Stimulated activated naive CD8-positive, alpha-beta T cell treated with anti-CD3 and anti-CD28 coated beads, Interleukin-15, Interleukin-2, amounts not matched to agents 100 ng/mL and 50 ng/mL, for 24 hours (primary cell): ENCODE measurements at regions not wholly inside any gene's neighbourhood (a gene's known extent, or its start where the extent isn't known, plus 50 kb on each side); places are given as distances from the start of the nearest gene placed in this dataset.

Experiments
- H3K27ac Mint-ChIP-seq: one replicate; pipeline ENCODE4 v1.8.0; 2021; ENCODE audit warnings: mild to moderate bottlenecking, mixed read lengths
- H3K27me3 Mint-ChIP-seq: one replicate; pipeline ENCODE4 v1.8.0; 2021; ENCODE audit warnings: mixed read lengths
- H3K36me3 Mint-ChIP-seq: one replicate; pipeline ENCODE4 v1.8.0; 2021; ENCODE audit warnings: low read depth, mixed read lengths
- H3K4me1 Mint-ChIP-seq: one replicate; pipeline ENCODE4 v1.8.0; 2021; ENCODE audit warnings: low read depth, mixed read lengths
- H3K4me3 Mint-ChIP-seq: one replicate; pipeline ENCODE4 v1.8.0; 2021; ENCODE audit warnings: mild to moderate bottlenecking, mixed read lengths
- H3K9me3 Mint-ChIP-seq: one replicate; pipeline ENCODE4 v1.8.0; 2021; ENCODE audit warnings: mixed read lengths

DNA sequence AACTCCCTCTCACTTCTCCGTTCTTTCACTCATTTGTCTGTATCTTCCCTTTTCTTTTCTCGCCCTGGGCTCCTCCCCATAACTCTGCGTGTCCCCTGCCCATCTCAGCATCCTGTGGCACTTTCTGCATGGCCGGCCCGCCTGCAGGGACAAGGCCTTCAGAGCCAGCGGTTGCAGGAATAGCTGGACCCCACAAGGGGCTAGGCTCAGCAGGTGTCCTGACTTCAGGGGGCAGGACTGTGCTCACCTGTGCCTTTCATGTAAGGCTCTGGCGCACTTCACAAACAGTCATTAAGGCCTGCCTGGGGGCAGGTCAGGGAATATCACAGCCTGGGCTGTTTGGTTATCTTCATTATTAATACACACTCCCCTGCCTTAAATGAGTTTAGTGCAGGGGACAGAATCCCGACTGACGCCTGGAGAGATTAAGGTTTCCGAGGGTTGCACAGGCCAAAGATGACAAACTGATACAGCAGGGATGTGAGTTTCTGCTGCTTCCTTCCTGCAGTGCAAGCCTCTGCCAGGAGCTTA, 768.8 kb upstream of the TBX3 start:
- no peak overlapping the region for H3K27ac Mint-ChIP-seq
- H3K27me3 Mint-ChIP-seq = peaks cover 28% of the 10 kb centered on the region
- H3K9me3 Mint-ChIP-seq = peaks cover 5% of the 10 kb centered on the region
- peaks cover 7% of the 10 kb centered on the region for H3K4me1 Mint-ChIP-seq
- H3K36me3 Mint-ChIP-seq = no peaks in the 10 kb centered on the region
- no peak overlapping the region for H3K4me3 Mint-ChIP-seq

GRCh38 chr12:115451780-115452736, 768.1 kb upstream of the TBX3 start:
- peak overlapping the region; percentile 41 for H3K4me3 Mint-ChIP-seq
- H3K27ac Mint-ChIP-seq = no peak overlapping the region
- H3K9me3 Mint-ChIP-seq = no peaks in the 10 kb centered on the region
- peaks cover 7% of the 10 kb centered on the region for H3K4me1 Mint-ChIP-seq
- peaks cover 28% of the 10 kb centered on the region for H3K27me3 Mint-ChIP-seq
- no peaks in the 10 kb centered on the region for H3K36me3 Mint-ChIP-seq

DNA sequence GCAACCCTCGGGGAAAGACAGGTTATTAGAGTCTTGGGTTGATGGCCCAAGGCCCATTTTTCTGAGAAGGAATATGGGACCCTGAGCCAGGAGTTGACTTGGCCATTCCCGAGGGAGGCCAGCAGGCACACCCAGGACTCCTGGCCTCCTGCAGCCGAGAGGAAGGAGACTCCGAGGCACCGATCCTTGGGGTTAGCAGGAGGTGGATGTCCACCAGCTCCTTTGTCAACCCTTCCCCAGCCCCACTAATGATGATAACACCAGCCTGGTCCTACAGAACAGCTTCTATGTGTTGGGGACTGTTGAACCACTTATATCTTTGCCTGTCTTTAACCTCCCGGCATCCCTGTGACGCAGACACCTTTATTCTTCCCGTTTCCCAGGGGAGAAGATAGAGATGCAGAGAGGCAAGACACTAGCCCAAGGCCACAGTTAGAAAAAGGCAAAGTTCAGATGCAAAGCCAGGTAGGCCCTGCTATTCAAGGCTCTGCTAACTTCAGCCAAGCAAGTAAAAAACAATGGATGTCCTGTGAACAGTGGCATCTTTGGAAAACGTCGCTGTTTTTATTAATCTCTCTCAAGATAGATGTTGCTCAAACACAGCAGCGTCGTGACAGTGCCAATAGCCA, 767.3 kb upstream of the TBX3 start:
- Mint-ChIP-seq H3K4me3 (peak overlapping the region; percentile 41), H3K36me3 (no peaks in the 10 kb centered on the region), H3K4me1 (peaks cover 7% of the 10 kb centered on the region), H3K27me3 (peaks cover 28% of the 10 kb centered on the region), H3K9me3 (no peaks in the 10 kb centered on the region), H3K27ac (no peak overlapping the region)

- H3K27ac Mint-ChIP-seq = no peak overlapping the region
- peaks cover 28% of the 10 kb centered on the region for H3K27me3 Mint-ChIP-seq
- no peaks in the 10 kb centered on the region for H3K9me3 Mint-ChIP-seq
- no peak overlapping the region for H3K4me3 Mint-ChIP-seq
- peaks cover 7% of the 10 kb centered on the region for H3K4me1 Mint-ChIP-seq
- H3K36me3 Mint-ChIP-seq = no peaks in the 10 kb centered on the region
Observed at GRCh38 chr12:115450710-115451109, 766.7 kb upstream of the TBX3 start.

- Mint-ChIP-seq H3K4me3 (no peak overlapping the region), H3K27ac (no peak overlapping the region), H3K9me3 (no peaks in the 10 kb centered on the region), H3K4me1 (peaks cover 7% of the 10 kb centered on the region), H3K27me3 (peaks cover 28% of the 10 kb centered on the region), H3K36me3 (no peaks in the 10 kb centered on the region)
Observed at GRCh38 chr12:115450017-115450416, 766.0 kb upstream of the TBX3 start.

DNA sequence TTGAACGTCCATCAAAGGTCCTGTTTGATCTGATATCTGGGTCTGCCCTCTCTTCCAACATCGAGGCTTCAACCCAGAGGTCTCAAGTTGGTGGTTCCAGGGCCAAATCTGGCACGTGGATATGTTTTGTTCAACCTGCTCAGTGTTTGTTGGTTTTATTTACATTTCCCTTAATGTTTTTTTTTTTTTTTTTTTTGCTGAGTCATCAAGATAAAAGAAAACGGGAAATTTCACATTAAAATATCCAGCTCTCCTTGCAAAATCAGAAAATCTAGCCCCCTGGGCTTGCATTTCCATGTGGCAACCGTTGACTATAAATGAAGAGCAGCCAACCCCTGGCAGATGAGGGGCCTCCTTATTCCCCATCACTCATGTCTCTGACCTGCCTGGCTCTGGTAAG, 765.6 kb upstream of the TBX3 start:
- Mint-ChIP-seq H3K27me3 (peaks cover 28% of the 10 kb centered on the region), H3K4me1 (peaks cover 7% of the 10 kb centered on the region), H3K27ac (no peak overlapping the region), H3K9me3 (no peaks in the 10 kb centered on the region), H3K4me3 (no peak overlapping the region), H3K36me3 (no peaks in the 10 kb centered on the region)

GRCh38 chr12:115444346-115444745, 760.4 kb upstream of the TBX3 start:
- no peaks in the 10 kb centered on the region for H3K4me1 Mint-ChIP-seq

GRCh38 chr12:115443351-115443938, 759.5 kb upstream of the TBX3 start:
- Mint-ChIP-seq H3K27ac (no peak overlapping the region), H3K4me1 (no peaks in the 10 kb centered on the region), H3K27me3 (no peaks in the 10 kb centered on the region), H3K4me3 (no peak overlapping the region), H3K36me3 (no peaks in the 10 kb centered on the region), H3K9me3 (no peaks in the 10 kb centered on the region)

More at GRCh38 chr12:115444346-115444745, 760.4 kb upstream of the TBX3 start:
- Mint-ChIP-seq H3K4me3 (no peak overlapping the region), H3K36me3 (no peaks in the 10 kb centered on the region), H3K9me3 (no peaks in the 10 kb centered on the region), H3K27ac (no peak overlapping the region), H3K27me3 (no peaks in the 10 kb centered on the region)

DNA sequence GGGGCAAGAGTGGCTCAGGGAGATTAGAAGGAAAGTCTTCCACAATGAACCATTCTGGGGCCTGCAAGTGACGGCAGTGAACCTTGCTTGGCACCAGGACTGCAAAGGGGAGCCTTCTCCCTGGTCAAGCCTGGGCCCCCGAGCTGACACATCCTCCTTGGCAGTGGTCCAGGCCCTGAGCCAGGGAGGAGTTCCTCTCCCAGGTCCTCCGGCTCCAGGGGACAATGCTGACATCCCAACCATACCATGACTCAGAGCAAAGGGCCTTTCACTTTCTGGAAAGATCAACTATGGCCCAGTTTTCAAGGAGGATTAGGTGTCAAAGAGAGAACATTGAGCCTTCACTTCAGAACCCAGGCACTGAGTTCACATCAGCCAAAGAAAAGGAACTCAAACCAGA, 756.5 kb upstream of the TBX3 start:
- Mint-ChIP-seq H3K27me3 (no peaks in the 10 kb centered on the region), H3K9me3 (no peaks in the 10 kb centered on the region), H3K4me1 (no peaks in the 10 kb centered on the region), H3K36me3 (no peaks in the 10 kb centered on the region), H3K27ac (no peak overlapping the region), H3K4me3 (no peak overlapping the region)

DNA sequence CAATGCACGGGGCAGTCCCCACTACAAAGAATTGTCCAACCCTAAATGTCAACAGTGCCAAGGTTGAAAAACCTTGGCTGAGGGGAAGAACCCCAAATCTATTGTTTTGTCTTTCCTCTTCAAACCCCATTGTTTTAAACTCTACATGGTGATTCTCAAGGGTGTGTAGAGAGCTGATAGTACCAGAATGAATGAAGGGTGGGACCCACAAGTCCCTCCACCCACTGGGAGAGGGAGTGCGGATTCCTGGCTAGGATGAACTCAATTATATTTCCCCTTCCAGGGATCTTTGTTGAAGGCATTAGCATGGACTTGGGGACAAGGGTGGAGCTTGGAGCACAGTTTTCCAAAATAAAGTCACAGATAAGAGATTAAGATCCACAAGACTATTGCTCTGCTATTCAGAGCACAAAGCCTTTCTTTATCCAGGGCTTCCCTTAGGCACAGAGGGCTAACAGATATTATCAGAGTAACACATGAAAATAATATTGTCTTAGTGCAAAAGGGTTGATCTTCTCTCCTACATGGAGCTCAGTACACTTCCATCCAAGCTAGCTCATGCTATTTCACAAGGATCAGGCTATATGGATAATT, 755.1 kb upstream of the TBX3 start:
- Mint-ChIP-seq H3K36me3 (no peaks in the 10 kb centered on the region), H3K9me3 (no peaks in the 10 kb centered on the region), H3K27me3 (no peaks in the 10 kb centered on the region), H3K4me3 (no peak overlapping the region), H3K4me1 (no peaks in the 10 kb centered on the region), H3K27ac (no peak overlapping the region)

DNA sequence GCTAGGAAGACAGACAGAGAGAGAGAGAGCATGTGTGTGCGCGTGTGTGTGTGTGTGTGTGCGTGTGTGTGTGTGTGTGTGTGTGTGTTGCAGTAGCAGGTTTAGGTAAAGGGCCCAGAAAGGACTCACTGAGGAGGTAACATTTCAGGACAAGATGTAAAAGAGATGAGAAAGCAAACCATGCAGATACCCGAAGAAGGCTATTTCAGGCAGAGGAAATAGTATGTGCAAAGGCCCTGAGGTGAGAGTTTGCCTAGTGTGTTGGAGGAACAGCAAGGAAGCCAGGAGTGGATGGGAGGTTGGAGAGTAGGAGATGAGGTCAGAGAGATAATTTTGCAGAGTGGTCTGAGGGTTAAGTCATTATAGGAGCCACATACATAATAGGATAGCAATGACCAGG, 754.3 kb upstream of the TBX3 start:
- H3K27me3 Mint-ChIP-seq = no peaks in the 10 kb centered on the region
- H3K9me3 Mint-ChIP-seq = no peaks in the 10 kb centered on the region

GRCh38 chr12:115437061-115437567, 753.1 kb upstream of the TBX3 start:
- no peaks in the 10 kb centered on the region for H3K27me3 Mint-ChIP-seq
- H3K9me3 Mint-ChIP-seq = no peaks in the 10 kb centered on the region
- no peak overlapping the region for H3K27ac Mint-ChIP-seq
- no peaks in the 10 kb centered on the region for H3K36me3 Mint-ChIP-seq
- no peaks in the 10 kb centered on the region for H3K4me1 Mint-ChIP-seq
- no peak overlapping the region for H3K4me3 Mint-ChIP-seq

More for the DNA sequence above, 754.3 kb upstream of the TBX3 start:
- Mint-ChIP-seq H3K36me3 (no peaks in the 10 kb centered on the region), H3K27ac (no peak overlapping the region), H3K4me3 (no peak overlapping the region), H3K4me1 (no peaks in the 10 kb centered on the region)

DNA sequence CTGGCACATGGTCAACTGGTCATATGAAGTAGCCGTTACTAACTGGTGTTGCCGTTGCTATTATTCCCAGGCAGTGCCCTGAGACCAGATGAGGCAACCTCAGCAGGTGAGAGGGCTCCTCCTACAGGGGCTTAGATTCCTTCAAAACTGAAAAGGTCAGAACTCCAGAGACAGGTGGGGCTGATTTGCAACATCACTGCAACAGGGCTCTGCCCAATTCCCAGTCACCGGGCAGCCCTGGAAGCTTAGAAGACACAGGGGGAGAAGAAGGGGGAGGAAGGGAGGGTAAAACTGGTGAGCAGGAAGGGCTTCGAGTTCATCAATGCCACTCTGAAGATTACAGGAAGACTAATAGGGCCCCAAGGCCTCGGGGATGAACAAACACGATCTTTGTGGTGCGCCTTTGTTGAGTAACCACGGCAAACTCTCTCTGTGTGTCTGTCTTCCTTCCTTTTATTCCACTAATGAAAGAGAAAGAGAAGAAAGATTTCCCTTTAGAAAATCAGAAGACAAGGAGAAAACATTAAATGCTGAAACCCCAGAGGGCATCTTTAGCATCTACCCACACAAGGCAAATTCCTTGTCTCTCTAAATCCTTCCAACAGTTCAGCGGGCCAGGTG, 749.1 kb upstream of the TBX3 start:
- Mint-ChIP-seq H3K36me3 (no peaks in the 10 kb centered on the region), H3K9me3 (no peaks in the 10 kb centered on the region), H3K27ac (no peak overlapping the region), H3K4me1 (no peaks in the 10 kb centered on the region), H3K4me3 (no peak overlapping the region), H3K27me3 (no peaks in the 10 kb centered on the region)

DNA sequence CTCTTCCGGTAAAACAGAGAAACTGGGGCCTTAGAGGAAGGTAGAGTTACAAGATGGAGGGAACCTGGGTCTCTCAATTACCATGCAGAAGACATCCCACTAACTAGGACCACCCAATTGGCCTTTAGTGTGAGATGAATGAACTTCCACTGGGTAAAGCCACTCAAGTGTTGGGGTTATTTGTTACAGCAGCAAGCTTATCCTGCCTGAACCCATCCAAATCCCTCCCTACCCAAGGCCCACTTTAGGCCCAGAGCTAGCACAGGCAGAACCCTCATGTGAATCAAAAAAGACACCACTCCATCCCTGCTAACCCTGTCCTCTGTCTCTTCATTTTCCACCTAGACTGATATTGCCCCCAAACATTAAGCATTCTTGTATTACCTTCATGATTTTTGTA, 746.7 kb upstream of the TBX3 start:
- Mint-ChIP-seq H3K4me3 (no peak overlapping the region), H3K4me1 (no peaks in the 10 kb centered on the region)

More for the DNA sequence above, 746.7 kb upstream of the TBX3 start:
- Mint-ChIP-seq H3K9me3 (no peaks in the 10 kb centered on the region), H3K36me3 (no peaks in the 10 kb centered on the region), H3K27ac (no peak overlapping the region), H3K27me3 (no peaks in the 10 kb centered on the region)
